ENCODE measurements at regions not wholly inside any gene's neighbourhood (a gene's known extent, or its start where the extent isn't known, plus 50 kb on each side); places are given as distances from the start of the nearest gene placed in this dataset.
A peak's percentile ranks its signal among the peaks of the same experiment; 100 is the strongest.

DNA sequence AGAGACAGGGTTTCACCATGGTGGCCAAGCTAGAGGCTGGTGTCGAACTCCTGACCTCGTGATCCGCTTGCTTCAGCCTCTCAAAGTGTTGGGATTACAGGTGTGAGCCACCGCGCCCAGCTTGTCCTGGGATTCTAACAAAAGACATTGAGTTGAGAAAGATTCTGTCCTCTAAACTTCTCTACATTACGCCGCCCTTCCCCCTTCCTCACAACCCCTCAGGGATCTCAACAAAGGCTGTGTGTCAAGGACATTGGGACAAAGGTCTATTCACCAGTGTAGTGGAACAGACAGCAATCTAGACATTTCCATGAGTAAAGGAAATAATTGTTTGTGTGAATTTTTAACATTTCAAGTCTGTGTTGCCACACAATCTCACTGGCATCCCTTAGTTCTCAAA, 68.8 kb upstream of the KIF5B start:
- intact Hi-C loops (cut with DNase I; ENCODE audit: low total_unique reads) = no loop called here
- Histone ChIP-seq H3K4me1 (no peaks in the 10 kb centered on the region), H3K27me3 (no peaks in the 10 kb centered on the region), H3K9me3 (no peaks in the 10 kb centered on the region), H3K27ac (no peak overlapping the region), H3K4me3 (no peak overlapping the region), H3K36me3 (no peaks in the 10 kb centered on the region)
- DNase-seq = no peak
- TF ChIP-seq, protein P1, sequence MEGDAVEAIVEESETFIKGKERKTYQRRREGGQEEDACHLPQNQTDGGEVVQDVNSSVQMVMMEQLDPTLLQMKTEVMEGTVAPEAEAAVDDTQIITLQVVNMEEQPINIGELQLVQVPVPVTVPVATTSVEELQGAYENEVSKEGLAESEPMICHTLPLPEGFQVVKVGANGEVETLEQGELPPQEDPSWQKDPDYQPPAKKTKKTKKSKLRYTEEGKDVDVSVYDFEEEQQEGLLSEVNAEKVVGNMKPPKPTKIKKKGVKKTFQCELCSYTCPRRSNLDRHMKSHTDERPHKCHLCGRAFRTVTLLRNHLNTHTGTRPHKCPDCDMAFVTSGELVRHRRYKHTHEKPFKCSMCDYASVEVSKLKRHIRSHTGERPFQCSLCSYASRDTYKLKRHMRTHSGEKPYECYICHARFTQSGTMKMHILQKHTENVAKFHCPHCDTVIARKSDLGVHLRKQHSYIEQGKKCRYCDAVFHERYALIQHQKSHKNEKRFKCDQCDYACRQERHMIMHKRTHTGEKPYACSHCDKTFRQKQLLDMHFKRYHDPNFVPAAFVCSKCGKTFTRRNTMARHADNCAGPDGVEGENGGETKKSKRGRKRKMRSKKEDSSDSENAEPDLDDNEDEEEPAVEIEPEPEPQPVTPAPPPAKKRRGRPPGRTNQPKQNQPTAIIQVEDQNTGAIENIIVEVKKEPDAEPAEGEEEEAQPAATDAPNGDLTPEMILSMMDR (IDR thresholded peaks at IDR 0.05) = no peak

DNA sequence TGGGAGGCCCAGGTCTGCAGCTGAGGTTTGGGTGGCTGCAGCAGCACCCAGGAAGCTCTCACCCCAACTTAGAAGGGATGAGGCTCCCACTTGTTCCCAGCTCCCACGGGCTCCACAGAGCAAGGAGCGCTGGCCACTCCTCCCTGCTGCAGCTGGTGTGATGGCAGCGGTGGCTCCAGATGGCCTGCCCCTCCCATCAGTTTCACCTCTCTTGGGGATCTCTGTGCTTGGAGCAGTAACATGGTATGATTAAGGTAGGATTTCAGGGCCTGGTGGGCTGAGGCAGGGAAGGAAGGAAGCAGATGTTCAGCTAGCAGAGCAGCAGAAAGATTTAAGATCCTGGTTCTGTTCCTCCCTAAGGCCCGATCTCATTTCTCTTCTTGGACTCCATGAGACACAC, 66.8 kb upstream of the KIF5B start:
- intact Hi-C loops (cut with DNase I; ENCODE audit: low total_unique reads) = no loop called here
- Histone ChIP-seq H3K4me3 (no peak overlapping the region), H3K4me1 (no peaks in the 10 kb centered on the region), H3K27ac (no peak overlapping the region), H3K36me3 (no peaks in the 10 kb centered on the region), H3K27me3 (no peaks in the 10 kb centered on the region), H3K9me3 (no peaks in the 10 kb centered on the region)
- no peak for DNase-seq
- TF ChIP-seq, protein P1 (IDR thresholded peaks at IDR 0.05) = no peak

DNA sequence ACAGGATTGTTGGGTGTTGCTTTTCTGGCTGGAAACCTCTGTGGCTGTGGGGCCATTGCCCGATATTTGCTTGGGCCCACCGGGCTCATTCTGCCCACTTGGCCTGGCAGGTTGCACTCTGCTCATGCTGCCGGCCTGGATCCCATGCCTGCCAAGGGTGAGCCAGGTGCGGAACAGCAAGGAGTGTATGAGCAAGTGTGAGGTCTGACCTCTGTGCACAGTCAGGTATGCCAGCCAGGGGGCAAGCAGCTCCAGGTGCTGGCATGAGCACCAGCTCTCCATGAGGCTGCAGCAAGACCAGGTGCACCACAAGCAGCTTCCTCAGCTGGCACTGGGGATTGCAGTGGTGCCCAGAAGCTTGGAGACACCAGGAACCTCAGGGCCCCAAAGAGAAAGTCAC, 65.4 kb upstream of the KIF5B start:
- TF ChIP-seq, protein P1 (IDR thresholded peaks at IDR 0.05) = no peak
- intact Hi-C loops (cut with DNase I; ENCODE audit: low total_unique reads) = no loop called here
- no peaks in the 10 kb centered on the region for H3K27me3 ChIP-seq

DNA sequence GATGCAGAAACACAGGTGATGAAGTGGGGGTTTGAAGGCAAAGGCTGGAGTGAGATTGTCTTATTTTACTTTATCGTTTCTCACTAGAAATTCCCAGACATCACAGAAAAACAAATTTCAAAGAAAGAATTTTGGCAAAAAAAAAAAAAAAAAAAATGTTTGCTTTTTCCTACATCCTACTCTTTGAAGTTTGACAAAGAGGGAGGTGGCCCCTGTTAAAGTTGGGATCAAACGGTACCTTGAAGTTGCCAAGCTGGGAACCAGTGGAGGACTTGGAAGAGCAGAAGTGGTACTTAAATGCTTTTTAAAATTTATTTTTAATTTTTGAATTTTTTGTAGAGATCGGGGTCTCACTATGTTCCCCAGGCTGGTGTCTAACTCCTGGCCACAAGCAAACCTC, 63.9 kb upstream of the KIF5B start:
- TF ChIP-seq, protein P1 (IDR thresholded peaks at IDR 0.05) = no peak
- no peaks in the 10 kb centered on the region for H3K36me3 ChIP-seq
- no peak overlapping the region for H3K27ac ChIP-seq
- no peaks in the 10 kb centered on the region for H3K4me1 ChIP-seq
- DNase-seq = no peak
- intact Hi-C loops (cut with DNase I; ENCODE audit: low total_unique reads) = no loop called here
- no peaks in the 10 kb centered on the region for H3K27me3 ChIP-seq
- no peak overlapping the region for H3K4me3 ChIP-seq
- no peaks in the 10 kb centered on the region for H3K9me3 ChIP-seq

More for the DNA sequence above, 65.4 kb upstream of the KIF5B start:
- Histone ChIP-seq H3K9me3 (no peaks in the 10 kb centered on the region), H3K4me1 (no peaks in the 10 kb centered on the region), H3K4me3 (no peak overlapping the region), H3K27ac (no peak overlapping the region), H3K36me3 (no peaks in the 10 kb centered on the region)
- DNase-seq = no peak

DNA sequence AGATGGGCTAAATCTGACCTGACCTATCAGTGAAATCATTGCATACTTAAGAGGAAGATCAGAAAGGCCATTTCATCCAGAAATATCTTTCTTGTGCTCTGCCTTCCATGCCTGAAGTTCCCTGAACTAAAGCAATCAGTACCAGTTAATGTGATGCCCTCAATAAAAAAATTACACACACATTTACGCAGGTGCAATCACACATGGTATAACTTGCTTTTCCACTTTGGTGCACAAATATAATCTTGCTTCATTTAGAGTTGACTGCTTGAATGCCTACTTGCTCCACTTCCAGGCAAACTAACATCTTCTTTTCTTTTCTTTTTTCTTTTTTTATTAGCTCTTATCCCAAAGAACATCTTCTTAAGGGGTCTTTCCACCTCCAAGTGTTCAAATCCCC, 58.3 kb upstream of the KIF5B start:
- TF ChIP-seq, protein P1 (IDR thresholded peaks at IDR 0.05) = no peak
- no peaks in the 10 kb centered on the region for H3K9me3 ChIP-seq
- intact Hi-C loops (cut with DNase I; ENCODE audit: low total_unique reads) = no loop called here
- H3K36me3 ChIP-seq = no peaks in the 10 kb centered on the region
- no peak for DNase-seq
- peaks cover 0 to 25% (median 8%) of the 10 kb centered on the region in 4 donors for H3K4me1 ChIP-seq
- H3K27me3 ChIP-seq = no peaks in the 10 kb centered on the region
- no peak overlapping the region for H3K27ac ChIP-seq
- H3K4me3 ChIP-seq = no peak overlapping the region

DNA sequence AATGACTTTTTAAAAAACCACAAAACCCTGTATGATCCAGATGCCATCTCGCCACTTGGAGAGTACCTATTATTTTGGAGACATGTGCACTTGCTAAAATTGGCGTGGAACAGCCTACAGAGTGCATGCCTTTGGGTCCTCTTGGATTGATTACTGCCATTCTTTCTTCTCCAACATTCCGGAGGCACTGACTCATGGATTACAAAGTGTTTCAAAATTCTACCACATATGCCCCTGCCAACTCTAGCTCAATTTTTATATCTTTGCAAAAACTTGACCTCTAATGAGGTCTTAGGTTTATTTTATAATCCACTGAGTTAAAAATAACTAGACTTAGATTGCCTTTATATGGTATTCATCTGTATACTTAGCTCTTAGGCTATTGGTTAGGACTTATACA, 55.8 kb upstream of the KIF5B start:
- peak overlapping the region in 1 of 2 donors; percentile 58 for H3K27ac ChIP-seq
- DNase-seq = no peak
- TF ChIP-seq, protein P1 (IDR thresholded peaks at IDR 0.05) = no peak
- H3K4me3 ChIP-seq = no peak overlapping the region
- peaks cover 0 to 25% (median 8%) of the 10 kb centered on the region in 4 donors for H3K4me1 ChIP-seq
- H3K36me3 ChIP-seq = no peaks in the 10 kb centered on the region
- H3K27me3 ChIP-seq = no peaks in the 10 kb centered on the region
- intact Hi-C loops (cut with DNase I; ENCODE audit: low total_unique reads) = no loop called here
- H3K9me3 ChIP-seq = no peaks in the 10 kb centered on the region

Data from tibial artery (tissue), 4 donors.